Mesenchymal stem cell (in vitro differentiated cells and primary cell): ENCODE measurements at regions not wholly inside any gene's neighbourhood (a gene's known extent, or its start where the extent isn't known, plus 50 kb on each side); places are given as distances from the start of the nearest gene placed in this dataset.

Experiments
- DNase-seq: peaks from one replicate; pipeline ENCODE4 v3.0.0-alpha.2; 2013
- H2AFZ ChIP-seq: one replicate; pipeline ENCODE4 v1.6.1; 2013; ENCODE audit warnings: low read depth, mild to moderate bottlenecking, control low read depth, inconsistent platforms, low read length, moderate library complexity
- H2AK5ac ChIP-seq: 2 replicates; pipeline ENCODE4 v1.6.1; 2013; ENCODE audit warnings: low read length, moderate library complexity, mild to moderate bottlenecking, inconsistent platforms; ENCODE audit not compliant: severe bottlenecking
- H2BK120ac ChIP-seq: one replicate; pipeline ENCODE4 v1.6.1; 2013; ENCODE audit warnings: low read depth, mild to moderate bottlenecking, inconsistent platforms, low read length, moderate library complexity
- H2BK12ac ChIP-seq, 2 experiments: one replicate each; pipeline ENCODE4 v1.6.1; 2013; ENCODE audit warnings: inconsistent platforms in 2 of 2, low read length in 2 of 2, mild to moderate bottlenecking in 2 of 2, moderate library complexity in 2 of 2, control low read depth in 1 of 2
- H2BK15ac ChIP-seq: one replicate; pipeline ENCODE4 v1.6.1; 2013; ENCODE audit warnings: mild to moderate bottlenecking, low read depth, inconsistent platforms; ENCODE audit not compliant: poor library complexity, severe bottlenecking
- H2BK5ac ChIP-seq: 2 replicates; pipeline ENCODE4 v1.6.1; 2013; ENCODE audit warnings: low read depth, mild to moderate bottlenecking, low read length, control low read depth, inconsistent platforms; ENCODE audit not compliant: poor library complexity, severe bottlenecking
- H3K14ac ChIP-seq, 2 experiments: one replicate each; pipeline ENCODE4 v1.6.1; 2013; ENCODE audit warnings: inconsistent platforms in 2 of 2, low read length in 2 of 2, control low read depth in 1 of 2, mild to moderate bottlenecking in 1 of 2, moderate library complexity in 1 of 2
- H3K18ac ChIP-seq, 2 experiments: one replicate each; pipeline ENCODE4 v1.6.1; 2013; ENCODE audit warnings: inconsistent platforms in 2 of 2, low read length in 2 of 2, control low read depth in 1 of 2, low read depth in 1 of 2, mild to moderate bottlenecking in 1 of 2
- H3K23ac ChIP-seq, 2 experiments: one replicate each; pipeline ENCODE4 v1.6.1; 2013; ENCODE audit warnings: inconsistent platforms in 2 of 2, low read length in 2 of 2, mild to moderate bottlenecking in 2 of 2, moderate library complexity in 2 of 2, control low read depth in 1 of 2
- H3K27ac ChIP-seq: 2 replicates; pipeline ENCODE4 v1.5.1; 2013; ENCODE audit warnings: mild to moderate bottlenecking, moderate library complexity, low read length, control low read depth, inconsistent platforms; ENCODE audit not compliant: poor library complexity, severe bottlenecking
- H3K27me3 ChIP-seq, 2 experiments: 2 replicates each; pipeline versions ENCODE4 v1.6.1 to v1.7.0; 2013; ENCODE audit warnings: low read length in 2 of 2, mild to moderate bottlenecking in 2 of 2, moderate library complexity in 2 of 2, control low read depth in 1 of 2, inconsistent platforms in 1 of 2; ENCODE audit not compliant: control insufficient read depth in 1 of 2, insufficient read depth in 1 of 2
- H3K36me3 ChIP-seq, 2 experiments: 2 replicates each; pipeline versions ENCODE4 v1.6.1 to v1.7.0; 2013; ENCODE audit warnings: low read length in 2 of 2, control low read depth in 1 of 2, inconsistent platforms in 1 of 2, low read depth in 1 of 2, mild to moderate bottlenecking in 1 of 2; ENCODE audit not compliant: insufficient read depth in 2 of 2, control insufficient read depth in 1 of 2
- H3K4ac ChIP-seq, 2 experiments: one replicate each; pipeline ENCODE4 v1.6.1; 2013; ENCODE audit warnings: inconsistent platforms in 2 of 2, low read length in 2 of 2, mild to moderate bottlenecking in 2 of 2, moderate library complexity in 2 of 2, control low read depth in 1 of 2, low read depth in 1 of 2
- H3K4me1 ChIP-seq: 2 replicates; pipeline ENCODE4 v1.6.1; 2013; ENCODE audit warnings: low read depth, low read length, control low read depth; ENCODE audit not compliant: control insufficient read depth, insufficient read depth
- H3K4me2 ChIP-seq: 2 replicates; pipeline ENCODE4 v1.6.1; 2013; ENCODE audit warnings: low read length, mild to moderate bottlenecking, inconsistent platforms; ENCODE audit not compliant: poor library complexity, severe bottlenecking
- H3K4me3 ChIP-seq, 2 experiments: 2 replicates each; pipeline versions ENCODE4 v1.5.1 to v1.7.0; 2013; ENCODE audit warnings: low read length in 2 of 2, mild to moderate bottlenecking in 2 of 2, control low read depth in 1 of 2, low read depth in 1 of 2; ENCODE audit not compliant: insufficient read depth in 1 of 2
- H3K79me1 ChIP-seq: replicated peaks from 2 replicates; pipeline ENCODE4 v1.6.1; 2013; ENCODE audit warnings: mild to moderate bottlenecking, control low read depth, low read length, inconsistent platforms; ENCODE audit not compliant: poor library complexity, severe bottlenecking
- H3K9ac ChIP-seq: 2 replicates; pipeline ENCODE4 v1.7.0; 2013; ENCODE audit warnings: mild to moderate bottlenecking, low read length, moderate library complexity
- H3K9me3 ChIP-seq: 2 replicates; pipeline ENCODE4 v1.7.0; 2013; ENCODE audit warnings: mild to moderate bottlenecking, low read length; ENCODE audit not compliant: control insufficient read depth
- H4K8ac ChIP-seq: one replicate; pipeline ENCODE4 v1.6.1; 2013; ENCODE audit warnings: inconsistent platforms, mild to moderate bottlenecking, low read length, moderate library complexity
- H4K91ac ChIP-seq: one replicate; pipeline ENCODE4 v1.6.1; 2013; ENCODE audit warnings: mild to moderate bottlenecking, low read length, inconsistent platforms
- WGBS: methylation state at CpG from one replicate; pipeline ENCODE4 v1.1.7; 2013; ENCODE audit warnings: mixed read lengths; 5-methylcytosine and 5-hydroxymethylcytosine counted together

- Histone ChIP-seq H3K4me1 (no peaks in the 10 kb centered on the region), H3K4me2 (no peak overlapping the region), H2AK5ac (no peak overlapping the region), H3K36me3 (no peaks in the 10 kb centered on the region), H2AFZ (no peak overlapping the region), H2BK120ac (no peak overlapping the region), H2BK15ac (no peak overlapping the region), H4K91ac (no peak overlapping the region), H3K9ac (no peak overlapping the region), H3K27ac (no peak overlapping the region), H3K4ac (no peak overlapping the region), H4K8ac (no peak overlapping the region), H3K9me3 (peaks cover 7% of the 10 kb centered on the region), H2BK5ac (no peak overlapping the region), H3K18ac (no peak overlapping the region), H3K23ac (no peak overlapping the region), H3K14ac (no peak overlapping the region), H3K79me1 (no peaks in the 10 kb centered on the region), H3K27me3 (peaks cover 0 to 19% of the 10 kb centered on the region in 2 experiments), H2BK12ac (no peak overlapping the region), H3K4me3 (no peak overlapping the region)
- WGBS: 62% methylated on average over 4 of the region's 5 CpGs
- no peak for DNase-seq
Observed at GRCh38 chr10:113369365-113369694, 183.5 kb upstream of the HABP2 start.

- Histone ChIP-seq H3K27me3 (peaks cover 0 to 17% of the 10 kb centered on the region in 2 experiments), H3K4me2 (no peak overlapping the region), H3K36me3 (no peaks in the 10 kb centered on the region), H2AFZ (no peak overlapping the region), H3K4me1 (peaks cover 1% of the 10 kb centered on the region), H3K27ac (no peak overlapping the region), H3K4ac (no peak overlapping the region), H4K8ac (no peak overlapping the region), H3K23ac (no peak overlapping the region), H3K9me3 (no peaks in the 10 kb centered on the region), H2BK120ac (no peak overlapping the region), H3K18ac (no peak overlapping the region), H2AK5ac (no peak overlapping the region), H4K91ac (no peak overlapping the region), H3K9ac (no peak overlapping the region), H2BK5ac (no peak overlapping the region), H3K14ac (no peak overlapping the region), H3K79me1 (peaks cover 2% of the 10 kb centered on the region), H3K4me3 (no peak overlapping the region), H2BK15ac (no peak overlapping the region), H2BK12ac (no peak overlapping the region)
- DNase-seq: no peak
- WGBS: 60% methylated on average over 1 of the region's 1 CpG
Observed at GRCh38 chr10:113376428-113376827, 176.4 kb upstream of the HABP2 start.

DNA sequence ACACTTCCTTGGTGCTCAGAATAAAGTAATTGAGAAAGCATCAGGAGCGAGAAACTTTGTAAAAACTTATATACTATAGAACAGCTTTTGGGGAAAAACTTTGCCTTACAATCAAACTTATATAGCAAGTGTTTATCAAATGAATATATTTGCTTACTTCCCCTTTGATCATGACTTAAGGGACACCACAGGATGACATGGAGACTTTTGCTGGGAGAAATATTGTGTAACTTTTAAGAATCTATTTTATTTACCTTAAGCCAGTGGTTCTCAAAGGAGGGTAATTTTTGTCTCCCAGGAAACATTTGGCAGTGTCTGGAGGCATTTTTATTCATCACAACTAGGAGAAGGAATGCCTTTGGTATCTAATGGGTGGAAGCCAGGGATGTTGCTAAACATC lies 173.8 kb upstream of the HABP2 start:
- no peak overlapping the region for H3K4me3 ChIP-seq
- H2BK12ac ChIP-seq: no peak overlapping the region
- no peak overlapping the region for H4K8ac ChIP-seq
- H3K4me1 ChIP-seq: peaks cover 2% of the 10 kb centered on the region
- peaks cover 2% of the 10 kb centered on the region for H3K79me1 ChIP-seq
- no peak overlapping the region for H2BK120ac ChIP-seq
- no peak overlapping the region for H4K91ac ChIP-seq
- H2BK5ac ChIP-seq: no peak overlapping the region
- no peak overlapping the region for H3K23ac ChIP-seq
- H3K36me3 ChIP-seq: no peaks in the 10 kb centered on the region
- no peak overlapping the region for H3K18ac ChIP-seq
- no peak overlapping the region for H3K4me2 ChIP-seq
- no peak for DNase-seq
- H3K27me3 ChIP-seq: peaks cover 0 to 4% of the 10 kb centered on the region in 2 experiments
- H3K14ac ChIP-seq: no peak overlapping the region
- H2AK5ac ChIP-seq: no peak overlapping the region
- no peak overlapping the region for H2AFZ ChIP-seq
- H3K4ac ChIP-seq: no peak overlapping the region
- H2BK15ac ChIP-seq: no peak overlapping the region
- H3K9ac ChIP-seq: no peak overlapping the region
- H3K9me3 ChIP-seq: no peaks in the 10 kb centered on the region
- WGBS: no CpG with 5 or more reads among the region's 1 CpG
- H3K27ac ChIP-seq: no peak overlapping the region

DNA sequence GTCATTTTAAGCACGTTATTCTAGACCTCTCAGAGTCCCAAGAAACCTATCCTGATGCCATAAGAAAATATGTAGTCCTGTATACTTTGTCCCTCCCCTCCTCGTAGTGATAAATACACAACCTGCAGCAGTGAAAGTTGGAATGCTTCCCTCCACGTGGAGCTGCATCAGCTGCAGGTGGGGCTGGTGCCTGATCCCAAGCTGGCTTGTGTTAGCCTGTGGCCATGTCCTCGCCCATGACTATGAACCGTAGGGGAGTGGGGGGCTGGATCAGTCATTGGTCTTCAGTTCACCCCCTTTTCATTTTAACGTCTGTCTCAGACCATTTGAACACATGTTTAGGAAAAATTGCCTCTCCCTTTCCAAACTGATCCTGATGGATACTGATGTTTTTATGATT lies 171.4 kb upstream of the HABP2 start:
- Histone ChIP-seq H2BK12ac (peak overlapping the region; percentile 4 to 26), H2BK5ac (no peak overlapping the region), H2AFZ (no peak overlapping the region), H3K27ac (peak overlapping the region; percentile 90), H3K36me3 (no peaks in the 10 kb centered on the region), H3K9ac (peak overlapping the region; percentile 89), H3K27me3 (no peaks in the 10 kb centered on the region), H2AK5ac (peak overlapping the region; percentile 13), H3K4ac (no peak overlapping the region), H4K91ac (peak overlapping the region; percentile 40), H3K4me3 (peak overlapping the region in 1 of 2 experiments; percentile 66), H3K9me3 (no peaks in the 10 kb centered on the region), H3K23ac (no peak overlapping the region), H2BK15ac (no peak overlapping the region), H3K79me1 (peaks cover 2% of the 10 kb centered on the region), H3K18ac (peak overlapping the region in 1 of 2 experiments; percentile 31), H2BK120ac (no peak overlapping the region), H3K14ac (peak overlapping the region in 1 of 2 experiments; percentile 2), H3K4me2 (no peak overlapping the region), H3K4me1 (peaks cover 4% of the 10 kb centered on the region), H4K8ac (peak overlapping the region; percentile 55)
- DNase-seq: no peak
- 68% methylated on average over 5 of the region's 6 CpGs for WGBS
